GM12892 (cell line): ENCODE measurements at regions not wholly inside any gene's neighbourhood (a gene's known extent, or its start where the extent isn't known, plus 50 kb on each side); places are given as distances from the start of the nearest gene placed in this dataset.

Source experiments
- DNase-seq: peaks from one replicate; pipeline ENCODE4 v3.0.0; 2011; ENCODE audit not compliant: insufficient read length
- FAIRE-seq: peaks from 2 replicates; lab custom pipeline; 2011; peaks lifted over from hg19 to GRCh38; lab: Jason Lieb, UNC
- POLR2A ChIP-seq: IDR thresholded peaks from 2 replicates; pipeline ENCODE4 v1.6.1; 2011; ENCODE audit warnings: low read depth, low read length, control low read depth
- POLR2AphosphoS5 ChIP-seq: IDR thresholded peaks from 2 replicates; pipeline ENCODE4 v1.6.1; 2011; ENCODE audit warnings: low read depth, low read length, control low read depth
- TAF1 ChIP-seq: IDR thresholded peaks from 2 replicates; pipeline ENCODE4 v1.6.1; 2011; ENCODE audit warnings: low read depth, mild to moderate bottlenecking, control low read depth, low read length, borderline replicate concordance

DNA sequence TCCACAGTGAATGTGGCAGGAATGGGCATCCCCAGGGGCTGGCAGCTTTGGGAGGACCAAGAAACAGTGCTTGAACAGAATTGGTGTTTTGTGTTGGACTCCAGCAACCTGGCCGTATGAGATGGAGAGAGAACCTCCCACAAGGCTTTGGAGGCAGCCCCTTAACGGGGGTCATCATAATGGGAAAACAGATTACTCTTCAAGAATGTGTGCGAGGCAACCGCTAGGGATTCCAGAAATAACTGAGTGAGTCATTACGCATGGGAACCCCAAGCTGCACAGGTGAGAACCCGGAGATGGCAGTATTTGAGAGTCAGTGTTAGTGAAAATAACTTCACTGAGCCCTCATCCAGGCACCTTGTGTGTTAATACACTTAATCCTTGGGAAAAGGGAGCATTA is 567.8 kb upstream of the TBX3 start:
- DNase-seq: no peak
- TF ChIP-seq TAF1 (no peak), POLR2A (no peak), POLR2AphosphoS5 (no peak)
- FAIRE-seq: no peak

DNA sequence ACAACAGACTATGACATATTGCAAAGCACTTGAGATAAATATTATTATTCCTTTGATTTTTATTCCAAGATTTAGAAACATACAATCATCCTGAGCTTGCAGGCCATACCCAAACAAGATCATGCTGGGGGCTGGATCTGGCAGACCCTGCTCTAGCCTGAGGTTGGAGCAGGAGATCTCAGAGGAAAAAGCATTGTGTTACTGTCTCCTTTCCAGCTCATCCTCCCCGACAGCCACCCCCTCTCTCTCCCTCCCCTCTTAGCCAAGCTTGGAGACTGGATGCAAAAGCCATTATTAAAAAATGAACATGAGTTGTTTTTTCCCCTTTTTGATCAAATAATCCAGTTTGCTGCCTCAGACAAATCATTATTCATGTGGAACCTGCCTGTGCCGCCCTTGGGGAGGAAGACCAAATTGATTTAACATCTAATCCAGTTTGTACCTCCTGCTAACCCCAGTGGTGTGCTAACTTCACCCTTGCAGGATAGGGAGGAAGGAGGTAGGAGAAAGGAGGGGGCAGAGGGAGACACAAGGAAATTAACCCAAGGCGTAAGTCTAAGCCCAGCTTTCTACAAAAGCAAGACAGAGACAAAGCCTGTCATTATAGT is 565.8 kb upstream of the TBX3 start:
- TF ChIP-seq TAF1 (no peak), POLR2A (no peak), POLR2AphosphoS5 (no peak)
- no peak for DNase-seq
- no peak for FAIRE-seq

DNA sequence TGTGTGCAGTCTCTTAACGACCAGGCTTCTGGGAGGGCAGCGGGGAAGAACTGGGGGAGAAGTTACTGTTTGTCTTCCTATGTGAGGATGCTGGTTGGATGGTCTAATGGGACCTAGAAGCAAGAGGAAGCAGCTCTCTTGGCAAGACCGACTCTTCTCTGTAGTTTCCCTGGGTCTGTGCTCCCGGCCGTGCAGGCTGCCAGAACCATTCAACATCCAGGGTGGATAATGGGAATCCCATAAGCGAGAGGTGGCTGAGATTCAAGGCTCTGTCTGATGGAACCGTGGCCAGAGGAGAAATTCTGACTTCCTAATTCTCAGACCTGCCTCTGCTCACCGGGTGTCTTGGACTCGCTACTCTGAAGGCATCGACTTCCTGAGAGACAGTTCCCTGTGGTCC is 561.0 kb upstream of the TBX3 start:
- no peak for TF ChIP-seq TAF1
- no peak for TF ChIP-seq POLR2A
- no peak for TF ChIP-seq POLR2AphosphoS5
- FAIRE-seq (no peak), DNase-seq (no peak)

DNA sequence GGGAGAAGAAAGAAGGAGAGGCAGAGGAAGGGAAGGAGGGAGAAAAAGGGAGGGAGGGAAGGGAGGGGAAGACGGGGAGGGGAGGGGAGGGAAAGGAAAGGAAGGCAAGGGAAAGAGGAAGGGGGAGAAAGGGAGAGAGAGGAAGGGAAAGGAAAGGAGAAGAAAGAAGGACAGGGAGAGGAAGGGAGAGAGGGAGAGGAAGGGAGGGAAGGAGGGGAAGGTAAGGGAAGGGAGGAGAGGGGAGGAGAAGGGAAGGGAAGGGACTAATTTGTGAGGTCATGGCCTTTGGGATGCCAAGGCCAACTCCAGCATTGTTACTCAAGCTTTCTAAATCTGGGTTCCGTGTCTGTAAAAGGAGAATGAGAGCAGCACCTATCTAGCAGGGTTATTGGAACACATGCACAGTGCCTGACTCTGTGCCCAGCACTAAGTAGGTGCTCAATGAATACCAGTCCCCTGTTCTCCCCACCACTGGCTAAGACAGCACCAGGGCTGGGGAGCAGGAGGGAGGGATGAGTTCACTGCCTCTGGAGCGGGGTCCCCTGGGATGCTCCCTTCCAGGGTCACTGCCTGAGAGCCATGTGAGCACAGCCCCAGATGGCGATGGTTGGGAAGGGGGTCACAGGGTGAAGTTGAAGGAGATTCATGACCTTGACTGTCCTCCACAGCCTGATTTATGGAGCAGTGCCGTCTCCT is 560.1 kb upstream of the TBX3 start:
- FAIRE-seq: no peak
- no peak for DNase-seq
- no peak for TF ChIP-seq TAF1
- TF ChIP-seq POLR2AphosphoS5: no peak

DNA sequence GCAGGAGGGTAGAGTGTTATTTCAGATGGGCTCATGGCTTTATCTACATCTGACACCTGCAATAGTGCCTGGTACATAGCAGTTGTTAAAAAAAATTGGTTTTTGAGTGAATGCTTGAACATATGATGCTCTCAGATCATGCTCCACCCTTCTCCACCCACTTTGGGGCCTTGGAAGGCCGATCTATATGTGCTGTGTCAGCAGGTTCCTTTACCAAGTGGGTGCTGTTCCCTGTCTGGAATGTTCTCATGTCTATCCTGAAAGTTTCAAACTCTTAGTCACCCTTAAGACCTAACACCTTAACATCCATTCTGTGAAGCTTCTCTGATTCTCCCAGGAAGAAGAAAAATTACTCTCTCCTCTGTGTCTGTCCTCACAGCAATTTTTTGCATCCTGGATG is 556.3 kb upstream of the TBX3 start:
- no peak for DNase-seq
- no peak for TF ChIP-seq POLR2A
- no peak for TF ChIP-seq POLR2AphosphoS5
- TF ChIP-seq TAF1: no peak
- FAIRE-seq: no peak

DNA sequence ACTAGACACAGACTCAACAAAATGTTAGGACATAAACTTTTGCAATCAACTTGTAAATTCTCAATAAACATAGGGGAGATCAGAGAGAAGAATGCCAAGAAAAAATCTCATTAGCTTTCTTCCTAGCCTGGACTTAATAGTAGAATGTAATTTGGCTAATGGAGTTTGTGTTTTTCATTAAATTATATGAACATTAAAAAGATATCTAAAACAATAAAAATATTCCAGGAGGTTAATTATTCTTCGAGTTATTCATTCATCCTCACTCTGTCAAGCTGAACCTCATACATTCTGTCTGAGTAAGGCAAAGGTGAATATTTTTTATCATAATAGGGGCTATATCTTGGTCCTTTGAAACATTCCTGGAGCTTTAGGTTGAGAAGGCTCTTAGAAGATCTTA is 551.9 kb upstream of the TBX3 start:
- DNase-seq (no peak), FAIRE-seq (no peak)
- TF ChIP-seq TAF1: no peak
- no peak for TF ChIP-seq POLR2A
- TF ChIP-seq POLR2AphosphoS5: no peak

DNA sequence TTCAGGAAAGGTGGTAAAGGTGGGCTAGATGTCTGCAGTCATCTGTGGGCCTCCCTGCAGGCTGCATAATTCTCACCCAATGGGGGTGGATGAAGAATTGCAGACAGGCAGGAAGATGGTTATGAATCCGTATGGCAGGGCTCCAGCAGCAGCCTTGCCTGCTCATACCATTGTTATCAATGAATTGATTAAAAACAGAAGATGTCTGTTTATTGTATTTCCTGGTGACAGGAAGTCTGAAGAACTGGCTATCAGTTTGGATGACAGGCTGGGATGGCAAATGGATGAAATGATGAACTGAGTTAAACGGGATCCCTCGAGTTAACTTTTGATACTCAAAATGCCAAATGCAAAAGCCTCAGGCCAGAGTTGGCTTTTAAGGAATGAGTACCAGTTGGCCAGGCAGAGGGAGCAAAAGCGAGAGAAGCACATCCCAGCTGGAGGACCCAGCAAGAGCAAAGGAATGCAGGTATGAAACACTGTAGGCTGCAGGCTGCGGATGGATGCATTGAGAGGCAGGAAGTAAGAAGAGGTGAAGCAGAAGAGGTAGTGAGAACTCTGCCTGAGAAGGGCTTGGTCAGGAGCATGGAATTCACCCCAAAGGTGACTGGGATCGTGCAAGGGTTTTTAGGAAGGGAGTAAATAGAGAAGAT is 550.0 kb upstream of the TBX3 start:
- DNase-seq (no peak), FAIRE-seq (no peak)
- no peak for TF ChIP-seq POLR2A
- no peak for TF ChIP-seq TAF1
- no peak for TF ChIP-seq POLR2AphosphoS5

DNA sequence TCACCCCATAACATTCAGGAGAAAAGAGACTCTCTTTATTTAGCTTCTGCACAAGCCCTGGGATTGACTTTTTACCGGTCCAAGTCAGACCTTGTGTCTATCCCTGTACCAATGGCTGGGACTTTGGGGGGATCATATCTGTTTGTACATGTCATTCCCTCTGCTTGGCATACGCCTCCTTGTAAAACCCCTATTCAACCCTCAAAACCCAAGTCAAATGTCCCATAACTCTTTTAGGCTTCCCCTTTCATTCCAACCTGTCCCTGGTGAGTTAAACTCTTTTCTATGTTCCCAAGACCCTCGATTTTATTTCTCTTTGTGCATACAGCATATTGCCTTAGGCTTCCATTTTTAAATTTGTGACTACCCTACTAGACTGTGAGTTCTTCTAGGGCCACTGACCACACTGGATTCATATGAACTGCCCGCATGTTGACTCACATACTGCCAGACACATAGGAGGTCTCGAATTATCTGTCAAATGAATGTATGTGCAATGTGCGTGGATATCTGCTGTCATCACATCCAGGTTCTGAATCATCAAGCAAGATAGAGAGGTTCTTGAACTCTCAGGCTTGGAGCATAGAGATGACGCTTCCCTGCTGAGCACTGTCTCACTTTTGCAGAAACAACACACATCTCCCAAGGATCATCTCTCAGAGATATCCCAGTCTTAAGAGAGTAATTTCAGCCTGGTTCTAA is 548.6 kb upstream of the TBX3 start:
- FAIRE-seq (no peak), DNase-seq (no peak)
- TF ChIP-seq POLR2AphosphoS5: no peak
- TF ChIP-seq POLR2A: no peak
- TF ChIP-seq TAF1: no peak

DNA sequence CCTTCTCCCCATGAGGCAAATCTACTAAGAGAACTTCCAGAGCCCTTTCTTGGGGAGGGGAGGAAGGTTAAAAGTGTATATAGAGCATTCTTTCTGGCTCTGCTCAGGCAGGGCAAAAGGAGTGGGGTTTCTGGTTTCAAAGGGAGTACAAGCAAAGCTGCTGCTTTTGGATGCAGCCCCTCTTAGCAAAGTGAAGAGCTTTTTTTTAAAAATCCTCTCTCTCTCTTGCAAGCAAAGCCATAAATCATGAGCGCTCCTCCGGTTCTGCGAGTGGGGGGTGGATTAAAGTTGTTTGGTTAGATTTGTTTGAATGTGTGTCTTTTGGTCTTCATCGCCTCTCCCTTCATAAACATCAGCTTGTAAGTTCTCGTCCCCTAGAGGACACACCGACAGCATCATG is 546.6 kb upstream of the TBX3 start:
- FAIRE-seq (no peak), DNase-seq (no peak)
- no peak for TF ChIP-seq POLR2A
- no peak for TF ChIP-seq TAF1
- no peak for TF ChIP-seq POLR2AphosphoS5

DNA sequence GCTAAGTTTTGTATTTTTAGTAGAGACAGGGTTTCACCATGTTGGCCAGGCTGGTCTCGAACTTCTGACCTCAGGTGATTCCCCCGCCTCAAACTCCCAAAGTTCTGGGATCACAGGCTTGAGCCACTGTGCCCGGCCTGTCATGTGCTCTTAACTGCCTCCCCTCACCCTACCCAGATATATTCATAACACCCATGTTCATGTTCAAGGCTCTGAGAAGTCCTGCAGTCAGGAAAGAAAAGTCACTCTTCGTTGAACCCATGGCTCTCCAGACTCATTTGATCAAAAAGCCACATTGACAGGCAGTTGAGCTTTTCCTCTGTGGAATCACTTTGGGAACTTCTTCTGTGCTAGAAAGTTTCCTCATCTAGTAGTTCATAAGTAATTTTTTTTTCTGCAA is 545.5 kb upstream of the TBX3 start:
- TF ChIP-seq TAF1: no peak
- TF ChIP-seq POLR2A: no peak
- no peak for TF ChIP-seq POLR2AphosphoS5
- DNase-seq: no peak
- no peak for FAIRE-seq

DNA sequence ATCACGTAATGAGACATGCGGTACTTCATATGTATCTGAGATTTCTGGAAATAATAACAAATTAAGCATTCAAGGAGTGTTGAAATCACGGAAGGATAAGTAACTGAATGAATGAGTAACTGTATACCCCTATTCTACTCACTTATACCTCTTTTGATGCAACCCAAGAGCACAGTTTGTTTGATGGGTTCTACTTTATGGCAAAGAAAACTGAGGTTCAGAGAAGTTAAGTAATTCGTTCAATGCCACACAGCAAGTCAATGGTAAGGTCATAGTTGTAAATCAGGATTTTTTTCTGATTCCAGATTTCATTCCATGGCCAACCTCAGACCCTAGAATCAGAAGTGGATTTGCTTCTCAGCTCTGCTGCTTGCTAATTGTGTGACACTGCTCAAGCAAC is 544.5 kb upstream of the TBX3 start:
- no peak for DNase-seq
- FAIRE-seq: no peak
- TF ChIP-seq POLR2AphosphoS5 (no peak), POLR2A (no peak), TAF1 (no peak)
